ENCODE measurements at regions not wholly inside any gene's neighbourhood (a gene's known extent, or its start where the extent isn't known, plus 50 kb on each side); places are given as distances from the start of the nearest gene placed in this dataset.

- TF ChIP-seq CTCF (IDR thresholded peaks at IDR 0.05) (no peak), MAX (CRISPR knock-in tag; IDR thresholded peaks at IDR 0.05) (no peak), CREM (CRISPR knock-in tag; IDR thresholded peaks at IDR 0.05) (no peak), KAT7 (CRISPR knock-in tag; IDR thresholded peaks at IDR 0.05; ENCODE audit: borderline replicate concordance) (no peak), NFYB (CRISPR knock-in tag; conservative IDR thresholded peaks at IDR 0.05; ENCODE audit: low read depth) (no peak), ZNF219 (CRISPR knock-in tag; IDR thresholded peaks at IDR 0.05; ENCODE audit: borderline replicate concordance) (no peak), NR2C2 (CRISPR knock-in tag; IDR thresholded peaks at IDR 0.05) (no peak), ATF3 (CRISPR knock-in tag; conservative IDR thresholded peaks at IDR 0.05) (no peak), TP53 (CRISPR knock-in tag; IDR thresholded peaks at IDR 0.05) (no peak), USF1 (CRISPR knock-in tag; IDR thresholded peaks at IDR 0.05) (no peak), RELA (CRISPR knock-in tag; IDR thresholded peaks at IDR 0.05; ENCODE audit: borderline replicate concordance) (no peak), MLX (CRISPR knock-in tag; IDR thresholded peaks at IDR 0.05) (no peak), CREB1 (CRISPR knock-in tag; IDR thresholded peaks at IDR 0.05) (no peak)
Measured at GRCh38 chr7:50210706-50211115, 93.8 kb upstream of the IKZF1 start.
